NCI-H748 (cell line): ENCODE measurements at regions not wholly inside any gene's neighbourhood (a gene's known extent, or its start where the extent isn't known, plus 50 kb on each side); places are given as distances from the start of the nearest gene placed in this dataset.

Experiments used
- DNase-seq: peaks from one replicate; lab custom pipeline; 2025; ENCODE audit not compliant: unreplicated experiment; lab: John Stamatoyannopoulos, UW

DNA sequence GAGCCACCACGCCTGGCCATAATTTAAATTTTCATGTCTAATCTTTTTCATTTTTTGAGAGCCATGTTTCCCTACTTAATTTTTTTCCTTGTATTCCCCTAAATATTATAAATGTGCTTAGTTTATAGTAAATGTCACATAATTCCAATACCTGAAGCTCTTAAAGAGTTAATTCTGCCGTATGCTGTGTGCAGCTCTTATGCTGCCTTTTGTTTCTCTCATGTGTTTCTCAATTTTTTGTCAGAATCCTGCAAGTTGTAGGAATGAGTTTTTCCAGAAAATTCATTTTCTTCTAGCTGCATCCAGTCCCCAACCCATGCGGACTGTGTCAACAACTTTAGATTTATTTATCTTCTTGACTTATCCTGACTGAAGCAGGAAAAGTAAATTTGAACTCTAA lies 90.9 kb upstream of the ROBO2 start:
- DNase-seq = no peak

- no peak for DNase-seq
Measured at GRCh38 chr3:76949462-76949861, 90.4 kb upstream of the ROBO2 start.

GRCh38 chr3:76950590-76950989 lies 89.3 kb upstream of the ROBO2 start:
- no peak for DNase-seq

DNA sequence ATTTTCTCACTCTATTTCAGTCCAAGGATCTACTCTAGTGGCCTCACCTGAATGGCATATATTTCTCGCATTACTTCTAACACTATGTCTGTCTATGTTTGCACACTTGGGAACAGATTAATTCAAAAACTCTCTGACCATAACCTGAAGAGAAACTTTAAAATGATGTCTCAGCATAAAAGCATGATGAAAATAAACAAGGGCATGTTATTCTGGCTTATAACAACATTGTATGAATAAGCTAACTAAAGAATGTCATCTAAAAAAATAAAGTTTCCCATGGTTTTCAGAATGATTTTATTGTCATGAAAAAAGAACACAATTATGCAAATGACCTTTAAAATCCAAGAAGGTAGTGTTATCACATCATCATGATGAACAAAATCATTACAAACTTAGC lies 85.5 kb upstream of the ROBO2 start:
- DNase-seq = no peak

DNA sequence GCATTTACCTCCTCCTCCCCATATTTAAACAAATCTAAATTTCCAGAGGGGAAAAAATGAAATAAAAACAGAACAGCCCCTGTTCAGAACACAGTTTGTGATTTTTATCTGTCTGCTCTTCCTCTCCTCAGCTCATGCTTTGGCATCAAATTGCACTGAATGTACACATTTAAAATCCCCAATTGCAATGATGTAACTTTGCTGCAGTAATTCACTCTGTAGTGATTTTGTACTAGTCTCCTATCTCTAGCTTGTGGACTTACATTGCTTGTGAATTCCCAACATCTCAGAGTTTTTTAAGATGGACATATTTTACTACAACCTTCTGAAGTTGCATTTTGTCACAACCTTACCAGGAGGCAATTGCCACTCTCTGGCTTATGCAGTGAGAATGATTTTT lies 81.6 kb upstream of the ROBO2 start:
- DNase-seq = no peak

- DNase-seq = no peak
Measured at GRCh38 chr3:76958861-76959260, 81.0 kb upstream of the ROBO2 start.

DNA sequence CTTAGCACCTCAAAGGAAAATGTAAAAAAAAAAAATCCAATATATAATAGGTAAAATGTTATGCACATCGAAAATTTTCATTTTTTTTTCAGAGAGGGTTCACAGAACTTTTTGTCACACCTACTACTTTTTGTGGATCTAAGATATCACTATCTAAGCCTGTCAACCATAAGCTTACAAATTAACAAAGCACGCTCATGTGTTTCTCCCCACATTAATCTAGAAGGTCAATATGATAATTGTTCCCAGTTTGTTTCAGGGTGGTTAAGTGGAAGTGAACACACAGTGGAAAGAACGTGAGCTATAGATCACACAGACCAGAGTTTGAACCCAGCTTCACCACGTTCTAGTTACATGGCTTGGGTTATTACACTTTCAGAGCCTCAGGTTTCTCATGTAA lies 78.6 kb upstream of the ROBO2 start:
- no peak for DNase-seq

GRCh38 chr3:76965122-76965725 lies 74.7 kb upstream of the ROBO2 start:
- DNase-seq = no peak

GRCh38 chr3:76969471-76969870 lies 70.4 kb upstream of the ROBO2 start:
- DNase-seq = no peak

DNA sequence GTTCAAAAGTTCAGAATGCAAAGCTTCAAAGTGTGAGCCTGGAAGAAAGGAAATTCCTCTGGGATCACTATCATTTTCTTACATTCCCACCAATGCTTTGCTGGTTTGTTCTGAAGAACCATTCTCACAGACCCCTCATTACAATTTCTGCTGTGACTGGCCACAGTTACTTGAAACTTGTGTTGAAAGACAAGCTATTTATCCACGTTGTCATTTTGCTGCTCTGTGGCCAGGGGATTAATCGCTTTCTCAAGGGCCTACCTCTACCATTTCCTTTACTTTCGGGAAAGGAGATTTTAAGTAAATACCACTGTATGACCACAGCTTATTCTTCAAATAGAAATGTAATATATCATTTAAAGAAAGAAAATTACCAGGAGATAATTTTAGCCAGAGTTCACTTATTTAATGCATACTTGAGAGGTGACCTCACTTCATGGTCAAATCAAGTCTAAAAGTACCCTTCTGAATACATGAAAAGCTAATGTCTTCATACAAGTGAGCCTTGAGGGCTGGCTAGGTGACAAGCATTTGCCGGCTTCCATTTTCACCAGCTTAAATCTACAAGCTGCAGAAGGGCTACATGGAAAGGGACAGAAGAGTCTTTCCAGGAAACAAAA lies 69.8 kb upstream of the ROBO2 start:
- DNase-seq = no peak

DNA sequence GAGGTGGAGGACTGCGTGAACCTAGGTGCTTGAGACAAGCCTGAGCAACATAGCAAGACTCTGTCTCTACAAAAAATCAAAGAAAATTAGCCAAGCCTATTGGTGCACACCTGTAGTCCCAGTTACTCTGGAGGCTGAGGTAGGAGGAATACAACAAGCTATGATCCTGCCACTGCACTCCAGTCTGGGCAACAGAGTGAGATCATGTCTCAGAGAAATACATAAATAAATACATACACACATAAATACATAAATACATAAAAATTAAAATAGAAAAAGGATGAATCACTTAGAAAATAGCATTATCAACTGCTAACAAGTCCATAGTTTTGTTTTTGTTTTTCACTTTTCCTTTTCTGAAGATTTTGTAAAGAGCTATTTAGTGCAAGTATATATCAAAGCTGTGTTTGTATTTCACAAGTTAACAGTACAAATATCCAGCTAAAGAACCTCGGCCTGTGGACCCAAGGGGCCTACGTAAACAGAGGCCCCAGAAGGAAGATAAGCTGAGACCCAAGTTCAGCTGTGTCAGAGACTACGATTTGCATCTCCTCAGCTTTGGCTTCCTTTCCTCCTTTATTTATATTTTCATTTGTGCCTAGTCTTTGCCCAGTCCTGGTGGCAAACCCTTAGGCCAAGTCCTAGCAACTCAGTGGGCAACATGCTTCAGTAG lies 67.1 kb upstream of the ROBO2 start:
- DNase-seq = no peak

DNA sequence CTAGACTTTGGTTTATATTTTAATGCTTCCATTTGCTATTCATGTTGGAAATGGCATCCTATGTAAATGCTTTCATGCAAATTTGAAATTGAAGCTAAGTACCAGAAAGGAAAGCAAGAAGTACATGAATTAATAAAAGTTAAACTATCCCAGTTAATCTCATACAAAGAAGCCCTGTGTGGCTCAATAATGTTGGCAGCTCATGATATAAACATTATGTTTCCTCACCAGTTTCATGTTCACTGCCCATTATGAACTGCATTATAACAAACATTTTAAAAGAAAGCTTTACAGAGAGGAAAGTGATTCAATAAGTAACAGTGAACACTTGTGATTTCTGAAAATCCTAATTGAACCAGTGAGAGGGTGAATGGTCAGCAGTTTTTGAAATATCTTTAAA lies 62.9 kb upstream of the ROBO2 start:
- DNase-seq = no peak

DNA sequence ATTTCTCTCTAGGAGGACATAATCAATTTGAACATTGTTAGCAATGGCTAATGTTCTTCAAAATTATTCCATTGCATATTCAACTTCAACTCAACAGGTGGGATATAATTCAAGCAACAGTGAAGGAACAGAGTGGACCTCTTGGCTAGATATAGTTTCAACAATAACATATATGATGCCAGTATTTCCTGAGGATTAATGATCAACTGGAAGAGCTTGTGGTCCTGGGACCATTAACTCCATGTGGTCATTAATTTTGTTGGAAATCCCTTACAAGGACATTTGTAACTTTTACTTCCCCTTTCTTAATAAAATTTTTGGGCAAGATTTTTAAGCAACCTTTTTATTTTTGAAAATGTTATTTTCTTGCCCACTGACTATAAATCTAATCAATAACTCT lies 54.3 kb upstream of the ROBO2 start:
- DNase-seq = no peak

DNA sequence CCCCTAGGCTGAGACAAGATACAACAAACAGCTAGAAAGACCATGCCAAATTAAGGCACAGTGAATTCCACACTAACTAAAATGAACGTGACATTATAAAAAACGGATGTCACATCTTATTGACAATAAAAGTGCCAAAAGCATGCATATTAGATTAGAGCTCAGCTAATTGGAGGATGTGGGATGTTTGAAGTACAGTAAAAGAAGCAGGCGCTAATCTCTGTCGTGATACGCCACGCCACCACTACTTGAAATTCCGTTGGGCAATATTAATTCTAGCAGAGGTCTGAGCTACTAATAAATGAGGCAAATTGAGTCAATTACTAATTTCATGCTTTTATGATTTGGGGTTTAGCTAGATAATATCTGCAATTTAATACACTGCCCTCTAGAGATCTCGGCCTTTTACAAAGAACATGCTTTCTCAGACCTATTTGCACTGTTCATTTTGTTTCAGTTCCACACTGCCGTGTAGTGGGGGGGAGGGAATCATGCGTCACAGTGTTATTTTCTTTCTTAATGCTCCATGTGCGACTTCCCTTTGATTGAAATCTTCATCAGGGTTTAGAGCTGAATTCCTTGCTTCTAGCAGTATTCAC lies 52.9 kb upstream of the ROBO2 start:
- no peak for DNase-seq
